Activated T-helper 17 cell treated with anti-CD3 and anti-CD28 coated beads, Interleukin-2, amount 50 U/mL, for 72 hours (primary cell): ENCODE measurements at regions not wholly inside any gene's neighbourhood (a gene's known extent, or its start where the extent isn't known, plus 50 kb on each side); places are given as distances from the start of the nearest gene placed in this dataset.
"Not testable (repeated sequence)": the region's sequence is repeated elsewhere in the genome, so short reads cannot be mapped to it uniquely, and the experiment has no call there.

Experiments
- ATAC-seq: fragments of 150-1000 bp; cut with Tn5 transposase; replicated peaks from 2 replicates; pipeline ENCODE4 v1.10.0; 2021; ENCODE audit warnings: mild to moderate bottlenecking, moderate library complexity
- H3K27ac Mint-ChIP-seq: one replicate; pipeline ENCODE4 v1.8.0; 2022; ENCODE audit warnings: mixed read lengths
- H3K27me3 Mint-ChIP-seq: one replicate; pipeline ENCODE4 v1.8.0; 2022; ENCODE audit warnings: mixed read lengths
- H3K36me3 Mint-ChIP-seq: one replicate; pipeline ENCODE4 v1.8.0; 2022; ENCODE audit warnings: low read depth, mild to moderate bottlenecking, mixed read lengths
- H3K4me1 Mint-ChIP-seq: one replicate; pipeline ENCODE4 v1.8.0; 2022; ENCODE audit warnings: mixed read lengths
- H3K4me3 Mint-ChIP-seq: one replicate; pipeline ENCODE4 v1.8.0; 2022; ENCODE audit warnings: mild to moderate bottlenecking, mixed read lengths
- H3K9me3 Mint-ChIP-seq: one replicate; pipeline ENCODE4 v1.8.0; 2022; ENCODE audit warnings: mixed read lengths

GRCh38 chr15:23857028-23857641 lies 170.0 kb upstream of the NDN start:
- Mint-ChIP-seq H3K36me3 (no peaks in the 10 kb centered on the region), H3K4me3 (no peak overlapping the region), H3K27me3 (no peaks in the 10 kb centered on the region), H3K9me3 (no peaks in the 10 kb centered on the region), H3K4me1 (no peaks in the 10 kb centered on the region), H3K27ac (no peak overlapping the region)
- no peak for ATAC-seq

GRCh38 chr15:23859008-23859407 lies 171.9 kb upstream of the NDN start:
- H3K36me3 Mint-ChIP-seq, result no peaks in the 10 kb centered on the region
- no peak for ATAC-seq
- H3K27ac Mint-ChIP-seq, result no peak overlapping the region
- H3K4me1 Mint-ChIP-seq, result no peaks in the 10 kb centered on the region
- no peaks in the 10 kb centered on the region for H3K27me3 Mint-ChIP-seq
- H3K9me3 Mint-ChIP-seq, result peaks cover 4% of the 10 kb centered on the region
- no peak overlapping the region for H3K4me3 Mint-ChIP-seq

- no peak overlapping the region for H3K4me3 Mint-ChIP-seq
- H3K4me1 Mint-ChIP-seq, result no peaks in the 10 kb centered on the region
- ATAC-seq, result no peak
- no peaks in the 10 kb centered on the region for H3K36me3 Mint-ChIP-seq
- H3K27ac Mint-ChIP-seq, result no peak overlapping the region
- no peaks in the 10 kb centered on the region for H3K27me3 Mint-ChIP-seq
- peaks cover 4% of the 10 kb centered on the region for H3K9me3 Mint-ChIP-seq
Measured at GRCh38 chr15:23860290-23861245, 173.5 kb upstream of the NDN start.

- Mint-ChIP-seq H3K4me1 (no peaks in the 10 kb centered on the region), H3K4me3 (no peak overlapping the region), H3K36me3 (no peaks in the 10 kb centered on the region), H3K27ac (no peak overlapping the region), H3K9me3 (peaks cover 4% of the 10 kb centered on the region), H3K27me3 (peaks cover 4% of the 10 kb centered on the region)
- ATAC-seq, result no peak
Measured at GRCh38 chr15:23866832-23867231, 179.7 kb upstream of the NDN start.

GRCh38 chr15:23869396-23869795 lies 182.3 kb upstream of the NDN start:
- ATAC-seq, result no peak
- H3K36me3 Mint-ChIP-seq, result no peaks in the 10 kb centered on the region
- no peak overlapping the region for H3K27ac Mint-ChIP-seq
- H3K27me3 Mint-ChIP-seq, result peaks cover 4% of the 10 kb centered on the region
- no peak overlapping the region for H3K4me3 Mint-ChIP-seq
- H3K9me3 Mint-ChIP-seq, result no peaks in the 10 kb centered on the region
- no peaks in the 10 kb centered on the region for H3K4me1 Mint-ChIP-seq

GRCh38 chr15:23873613-23874012 lies 186.5 kb upstream of the NDN start:
- not testable (repeated sequence) for ATAC-seq, H3K4me3 Mint-ChIP-seq, H3K4me1 Mint-ChIP-seq, H3K27me3 Mint-ChIP-seq, H3K36me3 Mint-ChIP-seq, H3K27ac Mint-ChIP-seq, H3K9me3 Mint-ChIP-seq

GRCh38 chr15:23877502-23878412 lies 190.7 kb upstream of the NDN start:
- H3K27me3 Mint-ChIP-seq, result no peaks in the 10 kb centered on the region
- H3K4me1 Mint-ChIP-seq, result no peaks in the 10 kb centered on the region
- no peak overlapping the region for H3K4me3 Mint-ChIP-seq
- H3K27ac Mint-ChIP-seq, result no peak overlapping the region
- no peaks in the 10 kb centered on the region for H3K9me3 Mint-ChIP-seq
- peak; percentile 35 for ATAC-seq
- no peaks in the 10 kb centered on the region for H3K36me3 Mint-ChIP-seq

GRCh38 chr15:23881291-23881690 lies 194.2 kb upstream of the NDN start:
- no peak for ATAC-seq
- Mint-ChIP-seq H3K9me3 (no peaks in the 10 kb centered on the region), H3K27me3 (no peaks in the 10 kb centered on the region), H3K4me3 (no peak overlapping the region), H3K4me1 (no peaks in the 10 kb centered on the region), H3K27ac (no peak overlapping the region), H3K36me3 (no peaks in the 10 kb centered on the region)

GRCh38 chr15:23890218-23890617 lies 203.1 kb upstream of the NDN start:
- ATAC-seq, result no peak
- no peaks in the 10 kb centered on the region for H3K4me1 Mint-ChIP-seq
- H3K27ac Mint-ChIP-seq, result no peak overlapping the region
- H3K4me3 Mint-ChIP-seq, result no peak overlapping the region
- no peaks in the 10 kb centered on the region for H3K36me3 Mint-ChIP-seq
- no peaks in the 10 kb centered on the region for H3K27me3 Mint-ChIP-seq
- peaks cover 18% of the 10 kb centered on the region for H3K9me3 Mint-ChIP-seq

GRCh38 chr15:23897091-23897490 lies 210.0 kb upstream of the NDN start:
- Mint-ChIP-seq H3K4me1 (no peaks in the 10 kb centered on the region), H3K4me3 (no peak overlapping the region), H3K9me3 (peaks cover 4% of the 10 kb centered on the region), H3K27ac (no peak overlapping the region), H3K36me3 (no peaks in the 10 kb centered on the region), H3K27me3 (no peaks in the 10 kb centered on the region)
- no peak for ATAC-seq

- ATAC-seq, result no peak
- Mint-ChIP-seq H3K36me3 (no peaks in the 10 kb centered on the region), H3K27me3 (no peaks in the 10 kb centered on the region), H3K4me1 (no peaks in the 10 kb centered on the region), H3K27ac (no peak overlapping the region), H3K9me3 (peaks cover 4% of the 10 kb centered on the region), H3K4me3 (no peak overlapping the region)
Measured at GRCh38 chr15:23897531-23897930, 210.4 kb upstream of the NDN start.

GRCh38 chr15:23910030-23910429 lies 222.9 kb upstream of the NDN start:
- Mint-ChIP-seq H3K4me1 (no peaks in the 10 kb centered on the region), H3K9me3 (peaks cover 17% of the 10 kb centered on the region), H3K4me3 (no peak overlapping the region), H3K36me3 (no peaks in the 10 kb centered on the region), H3K27ac (no peak overlapping the region), H3K27me3 (no peaks in the 10 kb centered on the region)
- no peak for ATAC-seq

GRCh38 chr15:23912191-23912590 lies 225.1 kb upstream of the NDN start:
- no peak overlapping the region for H3K27ac Mint-ChIP-seq
- no peaks in the 10 kb centered on the region for H3K36me3 Mint-ChIP-seq
- H3K4me1 Mint-ChIP-seq, result no peaks in the 10 kb centered on the region
- H3K27me3 Mint-ChIP-seq, result no peaks in the 10 kb centered on the region
- peaks cover 17% of the 10 kb centered on the region for H3K9me3 Mint-ChIP-seq
- H3K4me3 Mint-ChIP-seq, result no peak overlapping the region
- no peak for ATAC-seq

- no peaks in the 10 kb centered on the region for H3K4me1 Mint-ChIP-seq
- H3K36me3 Mint-ChIP-seq, result no peaks in the 10 kb centered on the region
- ATAC-seq, result no peak
- peaks cover 17% of the 10 kb centered on the region for H3K9me3 Mint-ChIP-seq
- no peak overlapping the region for H3K4me3 Mint-ChIP-seq
- H3K27ac Mint-ChIP-seq, result no peak overlapping the region
- H3K27me3 Mint-ChIP-seq, result no peaks in the 10 kb centered on the region
Measured at GRCh38 chr15:23913081-23913480, 226.0 kb upstream of the NDN start.
